SKM-1 treated with dmso at 0.1 percent for 144 hours (cell line): ENCODE measurements at regions not wholly inside any gene's neighbourhood (a gene's known extent, or its start where the extent isn't known, plus 50 kb on each side); places are given as distances from the start of the nearest gene placed in this dataset.

Experiments
- DNase-seq: peaks from one replicate; lab custom pipeline; 2025; ENCODE audit not compliant: unreplicated experiment; lab: John Stamatoyannopoulos, UW

DNA sequence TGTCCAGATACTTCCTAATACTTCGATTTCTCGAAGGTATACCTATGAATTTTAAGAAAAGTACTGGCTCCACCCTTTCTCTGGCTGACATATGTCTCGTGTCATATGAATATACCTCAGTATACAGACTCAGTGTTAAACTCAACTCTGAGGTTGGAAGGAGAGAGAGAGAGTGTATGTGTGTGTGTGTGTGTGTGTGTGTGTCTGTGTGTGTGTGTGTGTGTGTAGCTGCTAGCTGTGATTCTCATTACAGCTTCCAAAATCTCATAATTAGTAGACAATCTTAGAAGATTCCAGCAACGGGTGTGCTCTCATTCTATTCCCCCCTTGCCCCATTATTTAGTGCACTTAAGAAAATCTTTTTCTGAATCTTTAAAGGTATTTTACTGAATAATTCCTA, 380.3 kb upstream of the B3GALT2 start:
- DNase-seq = no peak

- DNase-seq = no peak
Measured at GRCh38 chr1:193565971-193566577, 379.7 kb upstream of the B3GALT2 start.

GRCh38 chr1:193562121-193562520, 375.7 kb upstream of the B3GALT2 start:
- DNase-seq = no peak

GRCh38 chr1:193558491-193559028, 372.1 kb upstream of the B3GALT2 start:
- DNase-seq = peak; percentile 91

DNA sequence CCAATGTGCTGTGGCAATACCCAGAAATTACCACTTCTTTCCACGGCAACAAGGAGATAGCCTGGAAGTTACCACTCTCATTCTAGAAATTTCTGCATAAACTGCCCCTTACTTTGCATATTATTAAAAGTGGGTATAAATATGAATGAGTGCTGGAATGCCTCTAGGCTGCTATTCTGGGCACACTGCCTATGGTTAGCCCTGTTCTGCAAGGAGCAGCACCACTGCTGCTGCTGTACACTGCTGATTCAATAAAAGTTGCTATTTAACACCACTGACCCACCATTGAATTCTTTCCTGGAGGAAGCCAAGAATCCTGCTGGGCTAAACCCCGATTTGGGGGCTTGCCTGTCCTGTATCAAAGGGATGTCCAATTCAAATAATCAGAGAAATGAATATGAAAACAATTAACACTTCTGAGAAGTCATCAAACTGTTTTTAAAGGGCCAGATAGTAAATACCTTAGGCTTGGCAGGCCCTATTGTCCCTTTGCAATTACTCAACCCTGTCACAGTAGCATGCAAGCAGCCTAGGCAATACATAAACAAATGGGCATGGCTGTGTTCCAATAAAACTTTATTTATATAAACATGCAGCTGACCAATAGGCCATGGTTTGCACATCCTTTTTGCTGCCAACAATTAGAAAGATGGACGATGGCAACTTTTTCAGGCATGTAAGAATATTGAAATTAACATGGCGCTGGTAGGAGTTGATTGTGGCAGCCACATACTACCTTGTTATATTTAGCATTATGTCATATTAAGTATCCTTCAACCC, 369.4 kb upstream of the B3GALT2 start:
- DNase-seq = no peak

DNA sequence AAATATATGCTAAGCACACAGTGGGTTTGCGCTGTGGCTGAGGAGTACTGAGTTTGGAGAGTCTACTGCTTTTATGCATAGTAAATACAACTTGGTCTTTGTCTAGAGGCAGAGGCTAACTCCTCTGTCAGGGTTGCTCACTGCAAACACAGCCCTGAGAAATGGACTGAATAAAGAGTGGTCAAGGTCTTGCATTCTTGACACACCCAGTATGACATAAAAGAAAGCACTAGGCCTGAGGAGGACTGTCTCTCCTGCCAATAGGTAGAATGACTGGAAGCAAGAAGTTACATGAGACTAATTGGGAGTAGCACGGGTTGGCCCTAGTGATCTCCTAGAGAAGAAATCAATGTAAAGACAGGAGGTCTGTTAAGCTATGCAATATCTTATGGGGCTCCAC, 367.2 kb upstream of the B3GALT2 start:
- DNase-seq = no peak

- DNase-seq = no peak
Measured at GRCh38 chr1:193552274-193552673, 365.9 kb upstream of the B3GALT2 start.

DNA sequence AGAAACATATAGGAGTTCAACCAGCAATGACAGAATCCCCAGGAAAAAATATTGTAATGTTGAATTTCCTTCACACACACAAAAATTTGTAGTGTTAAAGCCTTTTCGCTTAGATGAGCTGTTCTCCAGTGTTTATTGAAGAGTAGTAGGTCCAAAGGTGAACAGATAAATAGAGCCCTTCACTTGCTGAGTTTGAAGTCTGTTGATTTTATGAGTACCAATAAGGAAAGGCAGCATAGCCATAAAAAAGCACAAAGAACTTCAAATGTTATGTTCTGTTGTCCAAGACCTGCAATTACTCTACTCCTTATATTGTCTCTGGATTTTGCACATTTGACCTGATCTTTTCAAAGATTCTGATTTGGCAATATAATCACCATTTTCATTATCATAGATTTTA, 362.7 kb upstream of the B3GALT2 start:
- no peak for DNase-seq

- no peak for DNase-seq
Measured at GRCh38 chr1:193545171-193545570, 358.8 kb upstream of the B3GALT2 start.

GRCh38 chr1:193543259-193543658, 356.8 kb upstream of the B3GALT2 start:
- DNase-seq = no peak

DNA sequence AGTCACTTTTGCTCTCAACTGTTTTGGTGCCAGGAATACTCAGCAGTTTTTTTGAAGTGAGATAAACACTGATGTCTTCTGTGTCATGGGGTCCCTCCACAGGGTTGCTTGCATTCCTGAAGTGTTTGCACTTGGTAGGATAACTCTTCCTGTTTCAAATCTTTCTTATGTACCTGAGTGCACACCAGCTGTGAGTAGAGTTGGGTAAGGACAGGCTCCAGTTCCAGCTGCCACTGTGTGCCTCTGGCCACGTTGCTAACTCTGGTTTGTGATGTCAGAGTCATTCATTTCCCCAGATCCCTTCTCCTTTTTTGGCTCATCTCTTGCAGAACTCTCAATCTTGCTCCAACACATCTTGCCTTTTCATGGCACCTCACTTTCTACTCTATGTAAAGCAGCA, 356.3 kb upstream of the B3GALT2 start:
- no peak for DNase-seq

DNA sequence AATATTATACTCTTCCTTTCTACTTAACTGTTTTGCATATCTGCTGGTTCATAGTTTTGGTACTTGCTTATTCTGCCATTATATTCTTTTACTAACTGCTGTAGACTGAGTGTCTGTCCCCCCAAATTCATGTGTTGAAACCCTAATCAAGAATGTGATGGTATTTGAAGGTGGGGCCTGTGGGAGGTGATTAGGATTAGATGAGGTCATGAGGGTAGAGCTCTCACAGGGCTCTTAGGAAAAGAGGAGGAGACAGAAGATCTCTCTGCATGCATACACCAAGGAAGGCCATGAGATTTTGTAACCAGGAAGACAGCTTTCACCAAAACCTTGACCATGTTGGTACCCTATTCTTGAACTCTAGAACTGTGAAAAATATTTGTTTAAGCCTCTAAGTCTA, 354.1 kb upstream of the B3GALT2 start:
- no peak for DNase-seq

DNA sequence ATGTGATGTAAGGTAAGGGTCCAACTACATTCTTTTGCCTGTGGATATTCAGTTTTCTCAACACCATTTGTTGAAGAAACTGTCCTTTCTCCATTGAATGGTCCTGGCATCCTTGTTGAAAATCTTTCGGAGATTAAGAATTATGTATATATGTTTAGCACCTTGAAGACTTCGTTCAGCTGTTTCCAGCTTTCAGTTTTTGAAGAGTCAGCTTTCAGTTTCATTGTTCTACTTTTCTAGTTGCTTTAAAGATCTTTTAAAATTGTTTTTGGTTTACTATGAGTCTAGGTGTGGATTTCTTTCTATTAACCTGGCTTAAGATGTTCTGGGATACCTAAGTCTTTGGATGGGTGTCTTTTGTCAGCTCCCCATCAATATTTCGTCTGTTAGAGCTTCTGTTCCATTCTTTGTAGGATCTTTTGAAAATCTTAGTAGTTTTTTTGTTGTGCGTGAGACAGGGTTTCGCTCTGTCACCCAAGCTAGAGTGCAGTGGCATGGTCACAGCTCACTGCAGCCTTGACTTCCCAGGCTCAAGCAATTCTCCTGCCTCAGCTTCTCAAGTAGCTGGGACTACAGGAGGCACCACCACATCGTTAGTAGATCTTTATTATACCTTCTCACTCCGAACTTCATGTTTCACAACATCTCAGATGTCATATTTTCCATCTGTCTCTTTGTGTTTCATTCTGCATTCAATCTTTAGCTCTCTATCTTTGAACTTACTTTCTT, 353.5 kb upstream of the B3GALT2 start:
- DNase-seq = no peak

GRCh38 chr1:193538680-193539079, 352.3 kb upstream of the B3GALT2 start:
- no peak for DNase-seq

DNA sequence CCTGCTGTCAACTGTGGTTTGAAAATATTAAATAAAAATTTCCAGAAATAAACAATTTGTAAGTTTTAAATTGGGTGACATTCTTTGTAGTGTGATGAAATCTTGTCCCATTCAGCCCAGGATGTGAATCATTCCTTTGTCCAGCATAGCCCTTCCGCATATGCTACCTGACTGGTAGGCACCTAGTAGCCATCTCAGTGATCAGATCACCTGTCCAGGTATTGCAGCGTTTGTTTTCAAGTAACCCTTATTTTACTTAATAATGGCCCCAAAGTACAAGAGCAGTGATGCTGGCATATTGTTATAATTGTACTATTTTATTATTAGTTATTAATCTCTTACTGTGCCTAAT, 351.6 kb upstream of the B3GALT2 start:
- no peak for DNase-seq

DNA sequence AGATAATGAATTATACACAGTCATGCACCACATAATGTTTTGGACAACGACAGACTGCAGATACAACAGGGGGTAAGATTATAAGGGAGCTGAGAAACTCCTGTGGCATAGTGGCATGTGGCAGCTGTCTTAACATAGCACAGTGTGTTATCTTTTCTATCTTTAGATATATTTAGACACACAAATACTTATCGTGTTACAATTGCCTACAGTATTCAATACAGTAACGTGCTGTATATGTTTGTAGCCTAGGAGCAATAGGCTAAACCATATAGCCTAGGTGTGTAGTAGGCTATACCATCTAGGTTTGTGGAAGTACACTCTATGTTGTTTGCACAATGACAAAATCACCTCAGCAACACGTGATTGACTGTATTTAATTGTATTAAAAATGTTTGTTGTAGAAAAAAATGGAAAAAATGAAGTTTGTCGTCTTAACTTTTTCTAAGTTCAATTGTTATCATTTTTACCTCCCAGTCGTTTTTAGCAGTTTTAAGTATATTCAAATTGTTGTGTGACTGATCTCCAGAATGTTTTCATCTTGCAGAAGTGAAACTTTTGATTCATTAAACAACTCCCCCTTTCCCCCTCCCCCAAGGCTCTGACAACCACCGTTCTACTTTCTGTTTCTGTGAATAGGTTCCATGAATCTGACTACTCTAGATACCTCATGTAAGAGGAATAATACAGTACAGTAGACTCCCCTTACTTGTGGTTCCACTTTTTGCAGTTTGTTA, 351.0 kb upstream of the B3GALT2 start:
- DNase-seq = no peak

DNA sequence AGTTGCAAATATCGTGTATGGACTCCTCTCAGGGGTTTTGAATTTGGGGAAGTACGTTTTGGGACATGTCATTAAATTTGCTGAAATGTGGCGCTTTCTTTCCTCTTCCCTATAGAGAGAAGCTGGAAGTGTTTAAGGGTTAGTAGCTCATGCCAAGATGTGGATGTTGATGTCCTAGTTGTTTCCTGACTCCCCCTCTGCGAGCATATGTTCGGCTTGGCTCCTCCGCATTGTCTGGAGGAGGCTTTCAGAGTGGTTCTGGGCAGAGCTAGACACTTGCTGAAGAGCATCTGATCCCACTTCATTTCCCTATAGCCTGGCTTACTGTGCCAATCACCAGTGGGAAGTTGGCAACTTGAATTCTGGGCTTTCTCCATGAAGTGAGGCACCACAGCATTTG, 347.4 kb upstream of the B3GALT2 start:
- DNase-seq = no peak

DNA sequence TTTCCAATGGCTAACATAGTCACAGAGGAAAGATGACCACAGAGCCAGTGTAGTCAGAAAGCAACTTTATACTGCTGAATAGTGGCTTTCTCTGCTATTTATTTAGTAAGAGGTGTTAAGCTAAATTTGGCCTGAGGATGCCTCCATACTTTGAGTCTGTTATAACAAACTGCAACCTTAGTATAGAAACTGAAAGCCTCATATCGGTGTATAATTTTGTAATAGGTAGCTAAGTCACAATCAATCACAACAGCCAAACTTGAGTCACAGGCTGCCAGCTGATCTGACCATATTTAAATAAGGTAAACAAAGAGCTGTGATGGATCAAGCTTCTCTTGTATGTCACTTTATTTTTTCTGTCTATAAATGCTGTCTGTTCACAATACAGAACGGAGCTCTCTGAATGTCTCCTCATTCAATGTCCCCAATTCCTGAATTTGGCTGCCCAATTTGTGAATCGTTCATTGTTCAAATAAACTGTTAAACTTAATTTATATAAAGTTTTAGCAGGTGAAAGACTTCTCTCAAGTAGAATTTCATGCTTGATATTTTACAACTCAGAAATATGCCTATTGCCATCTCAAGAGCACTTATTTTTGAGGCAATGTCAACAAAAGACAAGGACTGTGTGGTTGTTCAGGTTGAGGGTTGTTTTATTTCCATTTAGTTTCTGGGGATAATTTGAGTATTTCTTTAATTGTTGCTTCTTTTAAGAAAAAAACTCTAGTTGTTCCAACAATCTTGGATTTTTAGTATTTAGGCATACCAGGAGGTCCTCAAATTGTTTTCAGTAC, 339.7 kb upstream of the B3GALT2 start:
- DNase-seq = no peak

DNA sequence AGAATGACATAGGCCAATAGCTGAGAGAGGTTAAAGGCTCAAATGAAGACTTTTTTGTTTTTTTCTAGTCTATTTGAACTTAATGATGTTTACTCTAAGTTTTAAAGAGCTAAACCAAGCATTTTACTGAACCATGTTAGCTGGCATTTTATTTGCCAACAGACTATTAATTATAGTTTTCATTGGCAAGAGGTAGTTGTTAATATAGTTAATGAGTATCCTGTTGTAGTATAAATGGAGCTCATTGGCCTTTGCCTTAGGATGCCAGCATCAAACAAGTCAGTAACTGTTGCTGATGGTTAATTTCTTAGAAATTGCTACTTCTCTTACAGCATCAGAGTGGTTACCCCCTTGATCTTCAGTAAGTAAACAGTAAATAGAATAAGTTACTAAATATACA, 339.0 kb upstream of the B3GALT2 start:
- DNase-seq = no peak

DNA sequence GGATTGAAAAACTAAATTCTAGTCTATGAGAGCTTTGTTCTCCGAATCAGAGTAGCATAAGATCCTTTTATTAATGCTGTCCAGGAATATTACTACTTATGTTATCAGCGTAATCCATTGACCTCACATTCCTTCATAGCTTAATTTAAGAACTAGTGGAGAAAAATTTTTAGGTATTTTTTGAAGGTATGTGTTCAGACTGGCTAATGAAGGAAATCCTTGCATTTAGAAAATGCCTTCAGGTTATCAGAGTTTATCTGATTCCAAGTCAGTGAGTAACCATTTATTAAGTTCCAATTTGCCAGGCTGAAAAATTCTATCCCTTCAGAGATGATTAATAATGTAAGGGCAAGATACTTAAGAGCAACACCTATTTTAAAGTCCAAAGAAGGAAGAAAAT, 338.2 kb upstream of the B3GALT2 start:
- DNase-seq = no peak

- no peak for DNase-seq
Measured at GRCh38 chr1:193524021-193524420, 337.6 kb upstream of the B3GALT2 start.
